HG02588 (cell line): ENCODE measurements at regions not wholly inside any gene's neighbourhood (a gene's known extent, or its start where the extent isn't known, plus 50 kb on each side); places are given as distances from the start of the nearest gene placed in this dataset.
"Not testable (repeated sequence)": the region's sequence is repeated elsewhere in the genome, so short reads cannot be mapped to it uniquely, and the experiment has no call there.

Source experiments
- ATAC-seq: cut with Tn5 transposase; IDR thresholded peaks from one replicate; pipeline ENCODE4 v1.9.1; 2021; ENCODE audit warnings: mild to moderate bottlenecking, moderate library complexity; ENCODE audit not compliant: unreplicated experiment

GRCh38 chr6:138656364-138657064, 117.1 kb upstream of the CCDC28A start:
- no peak for ATAC-seq

- no peak for ATAC-seq
Observed at GRCh38 chr6:138657065-138657425, 116.5 kb upstream of the CCDC28A start.

GRCh38 chr6:138659998-138660397, 113.6 kb upstream of the CCDC28A start:
- no peak for ATAC-seq

- no peak for ATAC-seq
Observed at GRCh38 chr6:138662471-138662870, 111.1 kb upstream of the CCDC28A start.

- ATAC-seq = no peak
Observed at GRCh38 chr6:138663892-138664291, 109.7 kb upstream of the CCDC28A start.

GRCh38 chr6:138664745-138665144, 108.8 kb upstream of the CCDC28A start:
- no peak for ATAC-seq

GRCh38 chr6:138666636-138667035, 106.9 kb upstream of the CCDC28A start:
- no peak for ATAC-seq

GRCh38 chr6:138667408-138667807, 106.2 kb upstream of the CCDC28A start:
- ATAC-seq = no peak

- ATAC-seq = no peak
Observed at GRCh38 chr6:138671351-138671750, 102.2 kb upstream of the CCDC28A start.

GRCh38 chr6:138673346-138674014, 100.1 kb upstream of the CCDC28A start:
- ATAC-seq = no peak

- ATAC-seq = not testable (repeated sequence)
Observed at GRCh38 chr6:138674444-138674843, 99.1 kb upstream of the CCDC28A start.

GRCh38 chr6:138677538-138677937, 96.0 kb upstream of the CCDC28A start:
- no peak for ATAC-seq

GRCh38 chr6:138678168-138678567, 95.4 kb upstream of the CCDC28A start:
- ATAC-seq = no peak

GRCh38 chr6:138680085-138680484, 93.5 kb upstream of the CCDC28A start:
- no peak for ATAC-seq

GRCh38 chr6:138681627-138682026, 91.9 kb upstream of the CCDC28A start:
- ATAC-seq = no peak

GRCh38 chr6:138682704-138683527, 90.7 kb upstream of the CCDC28A start:
- ATAC-seq = no peak

GRCh38 chr6:138685257-138685656, 88.3 kb upstream of the CCDC28A start:
- ATAC-seq = no peak

- no peak for ATAC-seq
Observed at GRCh38 chr6:138685781-138686180, 87.8 kb upstream of the CCDC28A start.

GRCh38 chr6:138688580-138688979, 85.0 kb upstream of the CCDC28A start:
- ATAC-seq = no peak

GRCh38 chr6:138689849-138690248, 83.7 kb upstream of the CCDC28A start:
- ATAC-seq = no peak

- no peak for ATAC-seq
Observed at GRCh38 chr6:138690975-138691594, 82.5 kb upstream of the CCDC28A start.
